B cell (primary cell): ENCODE measurements at regions not wholly inside any gene's neighbourhood (a gene's known extent, or its start where the extent isn't known, plus 50 kb on each side); places are given as distances from the start of the nearest gene placed in this dataset.
"Not testable (repeated sequence)": the region's sequence is repeated elsewhere in the genome, so short reads cannot be mapped to it uniquely, and the experiment has no call there.

Source experiments
- CTCF ChIP-seq: fragments of 200-600 bp; IDR thresholded peaks from one replicate; pipeline ENCODE4 v1.8.0; 2022; ENCODE audit warnings: antibody characterized with exemption, mild to moderate bottlenecking
- EZH2 ChIP-seq: IDR thresholded peaks from 2 replicates; pipeline ENCODE4 v1.6.1; 2012; ENCODE audit warnings: borderline replicate concordance, low read depth, mild to moderate bottlenecking, moderate library complexity, low read length; ENCODE audit not compliant: insufficient read depth, poor library complexity, severe bottlenecking

- not testable (repeated sequence) for TF ChIP-seq CTCF, EZH2
Measured at GRCh38 chr14:19099939-19100338, 132.7 kb downstream of the POTEM start.
